HPDE6-E6E7 (cell line): ENCODE measurements at regions not wholly inside any gene's neighbourhood (a gene's known extent, or its start where the extent isn't known, plus 50 kb on each side); places are given as distances from the start of the nearest gene placed in this dataset.

Experiments
- DNase-seq: peaks from one replicate; pipeline ENCODE4 v3.0.0; 2011; ENCODE audit warnings: missing footprints; ENCODE audit errors: extremely low spot score

GRCh38 chr4:187770345-187770744 is 225.2 kb upstream of the ZFP42 start:
- no peak for DNase-seq

- DNase-seq = no peak
Measured at GRCh38 chr4:187777954-187778353, 217.6 kb upstream of the ZFP42 start.

GRCh38 chr4:187780070-187780469 is 215.5 kb upstream of the ZFP42 start:
- no peak for DNase-seq

GRCh38 chr4:187782286-187782824 is 213.2 kb upstream of the ZFP42 start:
- DNase-seq = no peak

GRCh38 chr4:187786190-187786589 is 209.4 kb upstream of the ZFP42 start:
- no peak for DNase-seq

GRCh38 chr4:187789078-187789477 is 206.5 kb upstream of the ZFP42 start:
- no peak for DNase-seq

GRCh38 chr4:187795737-187796136 is 199.8 kb upstream of the ZFP42 start:
- DNase-seq = no peak

GRCh38 chr4:187798385-187798784 is 197.2 kb upstream of the ZFP42 start:
- DNase-seq = no peak

GRCh38 chr4:187799735-187800134 is 195.8 kb upstream of the ZFP42 start:
- DNase-seq = no peak

- DNase-seq = no peak
Measured at GRCh38 chr4:187811591-187811990, 184.0 kb upstream of the ZFP42 start.

- DNase-seq = no peak
Measured at GRCh38 chr4:187814737-187815465, 180.7 kb upstream of the ZFP42 start.

GRCh38 chr4:187826725-187827124 is 168.8 kb upstream of the ZFP42 start:
- DNase-seq = no peak

- no peak for DNase-seq
Measured at GRCh38 chr4:187827631-187828030, 167.9 kb upstream of the ZFP42 start.

- DNase-seq = no peak
Measured at GRCh38 chr4:187839765-187840164, 155.8 kb upstream of the ZFP42 start.

GRCh38 chr4:187840814-187841213 is 154.8 kb upstream of the ZFP42 start:
- no peak for DNase-seq

- no peak for DNase-seq
Measured at GRCh38 chr4:187849556-187850225, 145.9 kb upstream of the ZFP42 start.

- no peak for DNase-seq
Measured at GRCh38 chr4:187865914-187866313, 129.7 kb upstream of the ZFP42 start.

GRCh38 chr4:187883049-187883448 is 112.5 kb upstream of the ZFP42 start:
- no peak for DNase-seq

GRCh38 chr4:187883836-187884475 is 111.6 kb upstream of the ZFP42 start:
- DNase-seq = no peak

- DNase-seq = no peak
Measured at GRCh38 chr4:187887906-187888305, 107.7 kb upstream of the ZFP42 start.

- DNase-seq = no peak
Measured at GRCh38 chr4:187889651-187890050, 105.9 kb upstream of the ZFP42 start.

GRCh38 chr4:187893418-187893817 is 102.2 kb upstream of the ZFP42 start:
- DNase-seq = no peak

- no peak for DNase-seq
Measured at GRCh38 chr4:187903106-187903505, 92.5 kb upstream of the ZFP42 start.
